Uterus (tissue), 2 donors: ENCODE measurements at regions not wholly inside any gene's neighbourhood (a gene's known extent, or its start where the extent isn't known, plus 50 kb on each side); places are given as distances from the start of the nearest gene placed in this dataset.

Experiments used
- POLR2A ChIP-seq, 2 donors: fragments of 450-650 bp; IDR thresholded peaks; one replicate each; pipeline ENCODE4 v1.6.1; 2016; ENCODE audit warnings: antibody characterized with exemption in 2 of 2, mild to moderate bottlenecking in 1 of 2, moderate library complexity in 1 of 2
- TF ChIP-seq, protein P1 (sequence below), 4 experiments: fragments of 200-600 bp in 2 of 4; fragments of 450-650 bp in 2 of 4; sonication (generic) in 2 of 4; IDR thresholded peaks; one replicate each; pipeline ENCODE4 v1.5.1; 2016 to 2019; ENCODE audit warnings: antibody characterized with exemption in 4 of 4, mild to moderate bottlenecking in 2 of 4, moderate library complexity in 1 of 4

- TF ChIP-seq, protein P1, sequence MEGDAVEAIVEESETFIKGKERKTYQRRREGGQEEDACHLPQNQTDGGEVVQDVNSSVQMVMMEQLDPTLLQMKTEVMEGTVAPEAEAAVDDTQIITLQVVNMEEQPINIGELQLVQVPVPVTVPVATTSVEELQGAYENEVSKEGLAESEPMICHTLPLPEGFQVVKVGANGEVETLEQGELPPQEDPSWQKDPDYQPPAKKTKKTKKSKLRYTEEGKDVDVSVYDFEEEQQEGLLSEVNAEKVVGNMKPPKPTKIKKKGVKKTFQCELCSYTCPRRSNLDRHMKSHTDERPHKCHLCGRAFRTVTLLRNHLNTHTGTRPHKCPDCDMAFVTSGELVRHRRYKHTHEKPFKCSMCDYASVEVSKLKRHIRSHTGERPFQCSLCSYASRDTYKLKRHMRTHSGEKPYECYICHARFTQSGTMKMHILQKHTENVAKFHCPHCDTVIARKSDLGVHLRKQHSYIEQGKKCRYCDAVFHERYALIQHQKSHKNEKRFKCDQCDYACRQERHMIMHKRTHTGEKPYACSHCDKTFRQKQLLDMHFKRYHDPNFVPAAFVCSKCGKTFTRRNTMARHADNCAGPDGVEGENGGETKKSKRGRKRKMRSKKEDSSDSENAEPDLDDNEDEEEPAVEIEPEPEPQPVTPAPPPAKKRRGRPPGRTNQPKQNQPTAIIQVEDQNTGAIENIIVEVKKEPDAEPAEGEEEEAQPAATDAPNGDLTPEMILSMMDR (IDR thresholded peaks at IDR 0.05) = no peak
- no peak for TF ChIP-seq POLR2A (IDR thresholded peaks at IDR 0.05)
Measured at GRCh38 chr11:56842814-56843794, 94.6 kb upstream of the OR9G4 start.
